HEK293 (cell line): ENCODE measurements at regions not wholly inside any gene's neighbourhood (a gene's known extent, or its start where the extent isn't known, plus 50 kb on each side); places are given as distances from the start of the nearest gene placed in this dataset.

ENCODE experiments used
- CTCF ChIP-seq: fragments of 450-650 bp; formaldehyde crosslinking; IDR thresholded peaks from 2 replicates; pipeline ENCODE4 v1.5.1; 2016; ENCODE audit warnings: missing biosample characterization, missing genetic modification characterization
- SETDB1 ChIP-seq: IDR thresholded peaks from one replicate; pipeline ENCODE4 v1.6.1; 2017; ENCODE audit warnings: mild to moderate bottlenecking, low read length, moderate library complexity, mixed read lengths; ENCODE audit not compliant: insufficient read length
- TCF7L2 ChIP-seq: IDR thresholded peaks from 2 replicates; pipeline ENCODE4 v1.6.1; 2011; ENCODE audit warnings: low read depth, mild to moderate bottlenecking, inconsistent platforms, low read length, moderate library complexity, borderline replicate concordance
- YY1 ChIP-seq: fragments of 450-650 bp; formaldehyde crosslinking; IDR thresholded peaks from 2 replicates; pipeline ENCODE4 v1.5.1; 2018; ENCODE audit warnings: missing biosample characterization, missing genetic modification characterization
- ZNF76 ChIP-seq: fragments of 450-650 bp; formaldehyde crosslinking; IDR thresholded peaks from 2 replicates; pipeline ENCODE4; 2016; ENCODE audit warnings: low read depth, missing biosample characterization, missing genetic modification characterization, borderline replicate concordance

- TF ChIP-seq SETDB1 (no peak), ZNF76 (tag by site-specific recombination) (no peak), YY1 (tag by site-specific recombination) (no peak), TCF7L2 (no peak), CTCF (no peak)
These were observed 263.5 kb upstream of the CCDC179 start for GRCh38 chr11:23123753-23124152.
